Astrocyte (in vitro differentiated cells and primary cell): ENCODE measurements at regions not wholly inside any gene's neighbourhood (a gene's known extent, or its start where the extent isn't known, plus 50 kb on each side); places are given as distances from the start of the nearest gene placed in this dataset.

Experiments
- DNase-seq: peaks from one replicate; pipeline ENCODE4 v3.0.0-alpha.2; 2010; ENCODE audit warnings: low read depth
- FAIRE-seq: peaks from 2 replicates; lab custom pipeline; 2011; peaks lifted over from hg19 to GRCh38; lab: Jason Lieb, UNC
- H2AFZ ChIP-seq: 2 replicates; pipeline ENCODE4 v1.6.0; 2012; ENCODE audit warnings: low read depth, low read length, inconsistent platforms
- H3K27ac ChIP-seq: 2 replicates; pipeline ENCODE4 v1.5.1; 2011; ENCODE audit warnings: low read depth, low read length, inconsistent platforms
- H3K27me3 ChIP-seq: 2 replicates; pipeline ENCODE4 v1.6.0; 2011; ENCODE audit warnings: low read length, inconsistent platforms; ENCODE audit not compliant: insufficient read depth
- H3K36me3 ChIP-seq: 2 replicates; pipeline ENCODE4 v1.5.1; 2011; ENCODE audit warnings: low read length, inconsistent platforms; ENCODE audit not compliant: insufficient read depth
- H3K4me1 ChIP-seq: 2 replicates; pipeline ENCODE4 v1.5.1; 2011; ENCODE audit warnings: low read length, inconsistent platforms; ENCODE audit not compliant: insufficient read depth
- H3K4me2 ChIP-seq: 2 replicates; pipeline ENCODE4 v1.6.0; 2012; ENCODE audit warnings: low read length, inconsistent platforms
- H3K4me3 ChIP-seq: 2 replicates; pipeline ENCODE4 v1.5.1; 2011; ENCODE audit warnings: low read depth, mild to moderate bottlenecking, low read length, inconsistent platforms; ENCODE audit not compliant: insufficient read depth
- H3K79me2 ChIP-seq: 2 replicates; pipeline ENCODE4 v1.6.0; 2012; ENCODE audit warnings: mild to moderate bottlenecking, low read length, inconsistent platforms; ENCODE audit not compliant: insufficient read depth
- H3K9ac ChIP-seq: 2 replicates; pipeline ENCODE4 v1.6.0; 2012; ENCODE audit warnings: mild to moderate bottlenecking, low read length, inconsistent platforms
- H3K9me3 ChIP-seq: 2 replicates; pipeline ENCODE4 v1.5.1; 2012; ENCODE audit warnings: low read depth, mild to moderate bottlenecking, low read length, inconsistent platforms; ENCODE audit not compliant: insufficient read depth
- H4K20me1 ChIP-seq: 2 replicates; pipeline ENCODE4 v1.6.0; 2012; ENCODE audit warnings: low read length, inconsistent platforms; ENCODE audit not compliant: insufficient read depth
- H3K27ac Mint-ChIP-seq: one replicate; pipeline ENCODE4 v1.8.0; 2021; ENCODE audit warnings: mild to moderate bottlenecking, mixed read lengths; ENCODE audit not compliant: unreplicated experiment
- H3K27me3 Mint-ChIP-seq: one replicate; pipeline ENCODE4 v1.8.0; 2021; ENCODE audit warnings: low read depth, mixed read lengths; ENCODE audit not compliant: unreplicated experiment
- H3K36me3 Mint-ChIP-seq: one replicate; pipeline ENCODE4 v1.8.0; 2021; ENCODE audit warnings: low read depth, mixed read lengths; ENCODE audit not compliant: unreplicated experiment
- H3K4me1 Mint-ChIP-seq: one replicate; pipeline ENCODE4 v1.8.0; 2021; ENCODE audit warnings: low read depth, mixed read lengths; ENCODE audit not compliant: unreplicated experiment
- H3K4me3 Mint-ChIP-seq: one replicate; pipeline ENCODE4 v1.8.0; 2021; ENCODE audit warnings: mild to moderate bottlenecking, moderate library complexity, mixed read lengths; ENCODE audit not compliant: unreplicated experiment
- H3K9me3 Mint-ChIP-seq: one replicate; pipeline ENCODE4 v1.8.0; 2021; ENCODE audit warnings: mild to moderate bottlenecking, mixed read lengths; ENCODE audit not compliant: unreplicated experiment
- EZH2 ChIP-seq: IDR thresholded peaks from 2 replicates; pipeline ENCODE4 v1.6.1; 2012; ENCODE audit warnings: mild to moderate bottlenecking, low read length, inconsistent platforms; ENCODE audit not compliant: insufficient read depth
- TF ChIP-seq, protein P1 (sequence below): IDR thresholded peaks from 2 replicates; pipeline ENCODE4 v1.5.1; 2011; ENCODE audit warnings: low read depth, mild to moderate bottlenecking, inconsistent platforms, low read length, moderate library complexity; ENCODE audit not compliant: insufficient read depth

GRCh38 chr5:86884608-86885007 lies 266.9 kb downstream of the COX7C start:
- Mint-ChIP-seq H3K36me3 (no peaks in the 10 kb centered on the region), H3K4me3 (no peak overlapping the region)
- no peak for FAIRE-seq

DNA sequence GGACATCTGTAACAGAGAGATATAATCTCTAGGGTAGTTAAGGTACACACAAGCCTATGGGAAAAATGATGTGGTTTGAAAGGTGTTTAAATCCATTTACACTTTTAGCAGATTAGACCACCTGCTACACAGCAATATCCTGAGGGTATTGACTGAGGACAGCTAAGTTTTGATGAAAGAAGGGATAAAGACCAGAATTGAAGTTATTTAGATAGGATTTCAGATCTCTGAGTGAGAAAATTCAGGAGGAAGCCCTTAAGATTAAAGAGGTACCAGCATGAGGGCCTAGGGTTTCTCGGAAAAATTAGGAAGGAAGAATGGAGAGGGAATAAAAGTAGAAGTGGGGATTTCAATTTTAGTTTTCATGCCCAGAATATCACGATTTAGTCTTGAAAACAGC lies 267.3 kb downstream of the COX7C start:
- no peaks in the 10 kb centered on the region for H3K36me3 Mint-ChIP-seq
- TF ChIP-seq EZH2 = no peak
- TF ChIP-seq, protein P1, sequence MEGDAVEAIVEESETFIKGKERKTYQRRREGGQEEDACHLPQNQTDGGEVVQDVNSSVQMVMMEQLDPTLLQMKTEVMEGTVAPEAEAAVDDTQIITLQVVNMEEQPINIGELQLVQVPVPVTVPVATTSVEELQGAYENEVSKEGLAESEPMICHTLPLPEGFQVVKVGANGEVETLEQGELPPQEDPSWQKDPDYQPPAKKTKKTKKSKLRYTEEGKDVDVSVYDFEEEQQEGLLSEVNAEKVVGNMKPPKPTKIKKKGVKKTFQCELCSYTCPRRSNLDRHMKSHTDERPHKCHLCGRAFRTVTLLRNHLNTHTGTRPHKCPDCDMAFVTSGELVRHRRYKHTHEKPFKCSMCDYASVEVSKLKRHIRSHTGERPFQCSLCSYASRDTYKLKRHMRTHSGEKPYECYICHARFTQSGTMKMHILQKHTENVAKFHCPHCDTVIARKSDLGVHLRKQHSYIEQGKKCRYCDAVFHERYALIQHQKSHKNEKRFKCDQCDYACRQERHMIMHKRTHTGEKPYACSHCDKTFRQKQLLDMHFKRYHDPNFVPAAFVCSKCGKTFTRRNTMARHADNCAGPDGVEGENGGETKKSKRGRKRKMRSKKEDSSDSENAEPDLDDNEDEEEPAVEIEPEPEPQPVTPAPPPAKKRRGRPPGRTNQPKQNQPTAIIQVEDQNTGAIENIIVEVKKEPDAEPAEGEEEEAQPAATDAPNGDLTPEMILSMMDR = no peak
- Histone ChIP-seq H3K9me3 (no peaks in the 10 kb centered on the region), H3K27ac (no peak overlapping the region), H4K20me1 (no peaks in the 10 kb centered on the region), H3K4me1 (no peaks in the 10 kb centered on the region), H3K9ac (no peak overlapping the region), H3K4me2 (no peak overlapping the region), H3K79me2 (no peaks in the 10 kb centered on the region), H3K27me3 (no peaks in the 10 kb centered on the region), H3K4me3 (no peak overlapping the region), H2AFZ (no peak overlapping the region), H3K36me3 (no peaks in the 10 kb centered on the region)
- H3K4me1 Mint-ChIP-seq = peaks cover 3% of the 10 kb centered on the region
- no peak overlapping the region for H3K4me3 Mint-ChIP-seq
- H3K27me3 Mint-ChIP-seq = no peaks in the 10 kb centered on the region
- FAIRE-seq = no peak
- H3K27ac Mint-ChIP-seq = no peak overlapping the region
- no peaks in the 10 kb centered on the region for H3K9me3 Mint-ChIP-seq
- no peak for DNase-seq

More at GRCh38 chr5:86884608-86885007, 266.9 kb downstream of the COX7C start:
- DNase-seq = no peak
- H3K9me3 Mint-ChIP-seq = no peaks in the 10 kb centered on the region
- Histone ChIP-seq H3K36me3 (no peaks in the 10 kb centered on the region), H3K79me2 (no peaks in the 10 kb centered on the region), H3K4me1 (no peaks in the 10 kb centered on the region), H3K9me3 (no peaks in the 10 kb centered on the region), H4K20me1 (no peaks in the 10 kb centered on the region), H3K9ac (no peak overlapping the region), H3K4me2 (no peak overlapping the region), H3K4me3 (no peak overlapping the region), H3K27me3 (no peaks in the 10 kb centered on the region), H3K27ac (no peak overlapping the region), H2AFZ (no peak overlapping the region)
- H3K27me3 Mint-ChIP-seq = no peaks in the 10 kb centered on the region
- H3K4me1 Mint-ChIP-seq = peaks cover 3% of the 10 kb centered on the region
- H3K27ac Mint-ChIP-seq = no peak overlapping the region
- no peak for TF ChIP-seq EZH2
- TF ChIP-seq, protein P1 = no peak

- H3K4me1 Mint-ChIP-seq = peaks cover 3% of the 10 kb centered on the region
- no peak overlapping the region for H3K4me3 Mint-ChIP-seq
- H3K27ac Mint-ChIP-seq = no peak overlapping the region
- H3K27me3 ChIP-seq = peaks cover 3% of the 10 kb centered on the region
- FAIRE-seq (no peak), DNase-seq (no peak)
- no peak for TF ChIP-seq EZH2
- TF ChIP-seq, protein P1 = no peak
- no peak overlapping the region for H3K4me2 ChIP-seq
- H3K27me3 Mint-ChIP-seq = no peaks in the 10 kb centered on the region
- no peak overlapping the region for H3K27ac ChIP-seq
- no peaks in the 10 kb centered on the region for H3K9me3 ChIP-seq
- no peaks in the 10 kb centered on the region for H3K79me2 ChIP-seq
- no peaks in the 10 kb centered on the region for H3K4me1 ChIP-seq
- H3K4me3 ChIP-seq = no peak overlapping the region
- no peaks in the 10 kb centered on the region for H3K36me3 ChIP-seq
- no peak overlapping the region for H3K9ac ChIP-seq
- H3K36me3 Mint-ChIP-seq = no peaks in the 10 kb centered on the region
- no peak overlapping the region for H2AFZ ChIP-seq
- no peaks in the 10 kb centered on the region for H4K20me1 ChIP-seq
- no peaks in the 10 kb centered on the region for H3K9me3 Mint-ChIP-seq
Observed at GRCh38 chr5:86885489-86886230, 267.9 kb downstream of the COX7C start.
